Erythroblast (primary cell): ENCODE measurements at regions not wholly inside any gene's neighbourhood (a gene's known extent, or its start where the extent isn't known, plus 50 kb on each side); places are given as distances from the start of the nearest gene placed in this dataset.

Experiments used
- GATA1 ChIP-seq: IDR thresholded peaks from 2 replicates; pipeline ENCODE4 v1.6.1; 2011; ENCODE audit warnings: low read depth, mild to moderate bottlenecking, control low read depth, low read length, moderate library complexity
- POLR2A ChIP-seq: IDR thresholded peaks from 2 replicates; pipeline ENCODE4 v1.6.1; 2011; ENCODE audit warnings: mild to moderate bottlenecking, low read length

DNA sequence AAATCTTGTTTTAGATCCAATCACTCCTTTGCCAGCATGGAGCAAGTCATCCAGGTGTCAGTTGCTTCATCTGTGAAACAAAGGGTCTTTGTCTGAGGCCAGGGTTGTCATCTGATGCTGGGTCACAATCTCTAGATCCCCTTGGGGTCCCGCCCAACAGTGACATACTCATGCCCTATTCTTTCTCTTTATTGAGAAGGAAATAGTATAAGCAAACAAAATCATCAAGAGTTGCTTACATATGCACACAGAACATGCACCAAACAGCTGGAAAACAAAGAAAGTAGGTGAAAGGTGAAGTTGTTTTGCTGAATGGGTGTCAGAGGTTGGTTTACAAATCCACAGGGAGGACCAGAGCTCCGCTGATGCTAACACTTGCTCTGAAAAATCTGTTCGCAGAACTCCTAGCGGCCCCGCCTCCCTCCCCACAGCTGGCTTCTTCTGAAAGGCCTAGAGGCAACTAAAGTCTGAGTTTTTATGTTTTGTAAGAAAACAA, 106.1 kb upstream of the SLC44A1 start:
- no peak for TF ChIP-seq POLR2A
- no peak for TF ChIP-seq GATA1
